Glutamatergic neuron (in vitro differentiated cells): ENCODE measurements at regions not wholly inside any gene's neighbourhood (a gene's known extent, or its start where the extent isn't known, plus 50 kb on each side); places are given as distances from the start of the nearest gene placed in this dataset.

Source experiments
- DNase-seq: peaks from one replicate; pipeline ENCODE4 v3.0.0; 2022
- H3K27ac Mint-ChIP-seq: one replicate; pipeline ENCODE4 v1.8.0; 2020; ENCODE audit warnings: mild to moderate bottlenecking, mixed read lengths, inconsistent platforms; ENCODE audit not compliant: unreplicated experiment
- H3K27me3 Mint-ChIP-seq: one replicate; pipeline ENCODE4 v1.8.0; 2020; ENCODE audit warnings: mild to moderate bottlenecking, moderate library complexity, mixed read lengths, inconsistent platforms; ENCODE audit not compliant: unreplicated experiment
- H3K36me3 Mint-ChIP-seq: one replicate; pipeline ENCODE4 v1.8.0; 2020; ENCODE audit warnings: mild to moderate bottlenecking, mixed read lengths, inconsistent platforms; ENCODE audit not compliant: unreplicated experiment
- H3K4me1 Mint-ChIP-seq: one replicate; pipeline ENCODE4 v1.8.0; 2020; ENCODE audit warnings: mild to moderate bottlenecking, low read depth, mixed read lengths, inconsistent platforms; ENCODE audit not compliant: unreplicated experiment
- H3K4me3 Mint-ChIP-seq: one replicate; pipeline ENCODE4 v1.8.0; 2020; ENCODE audit warnings: mild to moderate bottlenecking, mixed read lengths, inconsistent platforms; ENCODE audit not compliant: unreplicated experiment
- H3K9me3 Mint-ChIP-seq: one replicate; pipeline ENCODE4 v1.8.0; 2020; ENCODE audit warnings: mild to moderate bottlenecking, moderate library complexity, mixed read lengths, inconsistent platforms; ENCODE audit not compliant: unreplicated experiment
- CTCF ChIP-seq: fragments of 200-600 bp; sonication (generic); IDR thresholded peaks from one replicate; pipeline ENCODE4 v1.5.0; 2021; ENCODE audit not compliant: partially characterized antibody, unreplicated experiment

GRCh38 chr21:30947141-30947540 lies 65.8 kb upstream of the KRTAP11-1 start:
- no peak for DNase-seq
- H3K4me1 Mint-ChIP-seq: no peaks in the 10 kb centered on the region
- H3K27me3 Mint-ChIP-seq: no peaks in the 10 kb centered on the region
- H3K36me3 Mint-ChIP-seq: no peaks in the 10 kb centered on the region
- no peak for TF ChIP-seq CTCF
- no peak overlapping the region for H3K4me3 Mint-ChIP-seq
- no peak overlapping the region for H3K27ac Mint-ChIP-seq
- H3K9me3 Mint-ChIP-seq: no peaks in the 10 kb centered on the region

GRCh38 chr21:30943920-30944319 lies 62.5 kb upstream of the KRTAP11-1 start:
- Mint-ChIP-seq H3K9me3 (no peaks in the 10 kb centered on the region), H3K4me3 (no peak overlapping the region), H3K4me1 (no peaks in the 10 kb centered on the region), H3K27ac (no peak overlapping the region), H3K36me3 (no peaks in the 10 kb centered on the region), H3K27me3 (no peaks in the 10 kb centered on the region)
- DNase-seq: no peak
- TF ChIP-seq CTCF: no peak

GRCh38 chr21:30943243-30943642 lies 61.9 kb upstream of the KRTAP11-1 start:
- no peaks in the 10 kb centered on the region for H3K36me3 Mint-ChIP-seq
- H3K4me1 Mint-ChIP-seq: no peaks in the 10 kb centered on the region
- no peak overlapping the region for H3K27ac Mint-ChIP-seq
- H3K4me3 Mint-ChIP-seq: no peak overlapping the region
- no peak for TF ChIP-seq CTCF
- no peaks in the 10 kb centered on the region for H3K27me3 Mint-ChIP-seq
- DNase-seq: no peak
- no peaks in the 10 kb centered on the region for H3K9me3 Mint-ChIP-seq

- TF ChIP-seq CTCF: no peak
- Mint-ChIP-seq H3K4me3 (no peak overlapping the region), H3K9me3 (no peaks in the 10 kb centered on the region), H3K27me3 (no peaks in the 10 kb centered on the region), H3K4me1 (no peaks in the 10 kb centered on the region), H3K36me3 (no peaks in the 10 kb centered on the region), H3K27ac (no peak overlapping the region)
- DNase-seq: no peak
Measured at GRCh38 chr21:30942192-30942591, 60.8 kb upstream of the KRTAP11-1 start.

GRCh38 chr21:30936207-30936606 lies 54.8 kb upstream of the KRTAP11-1 start:
- Mint-ChIP-seq H3K4me1 (no peaks in the 10 kb centered on the region), H3K27me3 (no peaks in the 10 kb centered on the region), H3K36me3 (no peaks in the 10 kb centered on the region), H3K9me3 (no peaks in the 10 kb centered on the region), H3K27ac (no peak overlapping the region), H3K4me3 (no peak overlapping the region)
- no peak for TF ChIP-seq CTCF
- DNase-seq: no peak
